Epithelial cell of proximal tubule (primary cell): ENCODE measurements at regions not wholly inside any gene's neighbourhood (a gene's known extent, or its start where the extent isn't known, plus 50 kb on each side); places are given as distances from the start of the nearest gene placed in this dataset.

Source experiments
- DNase-seq: peaks from one replicate; pipeline ENCODE4 v3.0.0-alpha.2; 2011; ENCODE audit warnings: low read depth
- H3K4me3 ChIP-seq: 2 replicates; pipeline ENCODE4 v1.5.1; 2011; ENCODE audit warnings: low read depth, mild to moderate bottlenecking, low read length
- CTCF ChIP-seq: conservative IDR thresholded peaks from 2 replicates; pipeline ENCODE4 v1.5.1; 2012; ENCODE audit warnings: low read depth, mild to moderate bottlenecking, low read length

DNA sequence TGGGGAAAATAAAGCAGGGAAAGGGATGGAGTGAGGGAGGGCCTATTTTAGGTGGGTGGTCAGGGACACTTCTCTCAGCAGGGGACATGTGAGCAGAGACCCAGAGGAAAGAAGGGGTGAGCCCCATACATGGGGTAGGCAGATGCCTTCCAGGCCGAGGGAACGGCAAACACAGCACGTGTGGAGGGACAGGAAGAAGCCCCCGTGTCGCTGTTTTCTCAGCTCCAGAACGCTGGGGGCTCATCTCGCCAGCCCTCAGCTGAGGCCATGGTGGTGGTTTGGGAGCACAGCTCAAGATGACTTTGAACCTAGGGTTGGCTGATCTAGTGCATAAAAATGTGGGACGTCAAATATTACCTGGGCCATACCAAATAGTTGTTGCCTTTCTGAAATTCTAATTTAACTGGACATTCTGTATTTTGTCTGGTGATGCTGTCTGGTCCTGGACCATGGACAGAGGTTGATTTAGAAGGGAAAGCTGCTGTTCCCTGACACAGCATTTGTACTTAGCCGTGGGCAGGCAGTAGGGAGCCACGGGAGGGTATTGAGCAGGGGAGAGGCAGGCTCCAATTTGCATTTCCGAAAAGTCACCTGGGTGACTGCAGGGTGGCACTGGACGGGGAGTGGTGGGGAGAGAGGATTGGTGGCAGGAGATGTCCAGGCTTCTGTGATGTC is 53.1 kb upstream of the RUNX3 start:
- no peak for TF ChIP-seq CTCF
- no peak overlapping the region for H3K4me3 ChIP-seq
- DNase-seq = no peak

- DNase-seq = no peak
- H3K4me3 ChIP-seq = no peak overlapping the region
- no peak for TF ChIP-seq CTCF
Measured at GRCh38 chr1:24981631-24982005, 51.5 kb upstream of the RUNX3 start.

- DNase-seq = no peak
- H3K4me3 ChIP-seq = no peak overlapping the region
- no peak for TF ChIP-seq CTCF
Measured at GRCh38 chr1:24980836-24981630, 51.0 kb upstream of the RUNX3 start.
